SU-DHL-6 (cell line): ENCODE measurements at regions not wholly inside any gene's neighbourhood (a gene's known extent, or its start where the extent isn't known, plus 50 kb on each side); places are given as distances from the start of the nearest gene placed in this dataset.
"Not testable (repeated sequence)": the region's sequence is repeated elsewhere in the genome, so short reads cannot be mapped to it uniquely, and the experiment has no call there.

Experiments
- H2AFZ ChIP-seq: fragments of 200-600 bp; sonication (generic); 2 replicates; pipeline ENCODE4 v1.6.1; 2014; ENCODE audit warnings: low read depth, mild to moderate bottlenecking, moderate library complexity, mixed read lengths, antibody characterized with exemption, low read length; ENCODE audit not compliant: severe bottlenecking
- H3F3A ChIP-seq: fragments of 200-600 bp; shearing (Covaris generic); 2 replicates; pipeline ENCODE4 v1.6.0; 2016; ENCODE audit warnings: antibody characterized with exemption, mild to moderate bottlenecking; ENCODE audit not compliant: insufficient read depth
- H3K27ac ChIP-seq: fragments of 200-600 bp; sonication (generic); 2 replicates; pipeline ENCODE4 v1.5.1; 2016; ENCODE audit warnings: low read depth, mild to moderate bottlenecking, low read length, moderate library complexity, mixed read lengths
- H3K27me3 ChIP-seq: fragments of 200-600 bp; sonication (generic), shearing (Covaris generic); 2 replicates; pipeline ENCODE4 v1.6.0; 2014; ENCODE audit warnings: mild to moderate bottlenecking, low read length
- H3K36me3 ChIP-seq: fragments of 200-600 bp; sonication (generic); 2 replicates; pipeline ENCODE4 v1.6.1; 2014; ENCODE audit warnings: mild to moderate bottlenecking, low read length, mixed read lengths
- H3K4me2 ChIP-seq: fragments of 300-600, 200-600 bp; shearing (Covaris generic), sonication (generic); 2 replicates; pipeline ENCODE4 v1.6.0; 2014; ENCODE audit warnings: low read length, low read depth, mild to moderate bottlenecking; ENCODE audit not compliant: poor library complexity, severe bottlenecking
- H3K4me3 ChIP-seq: fragments of 200-600 bp; sonication (generic); 2 replicates; pipeline ENCODE4 v1.5.1; 2014; ENCODE audit warnings: antibody characterized with exemption, low read length, mild to moderate bottlenecking, mixed read lengths; ENCODE audit not compliant: insufficient read depth, poor library complexity, severe bottlenecking
- H3K79me2 ChIP-seq: fragments of 200-600 bp; sonication (generic); 2 replicates; pipeline ENCODE4 v1.6.1; 2014; ENCODE audit warnings: mild to moderate bottlenecking, low read length, moderate library complexity; ENCODE audit not compliant: insufficient read depth
- H3K9ac ChIP-seq: fragments of 200-600 bp; sonication (generic); 2 replicates; pipeline ENCODE4 v1.7.0; 2014; ENCODE audit warnings: mild to moderate bottlenecking, low read length
- H3K9me2 ChIP-seq: fragments of 200-600 bp; sonication (generic); replicated peaks from 2 replicates; pipeline ENCODE4 v1.6.1; 2014; ENCODE audit warnings: low read length; ENCODE audit not compliant: insufficient read depth
- H3K9me3 ChIP-seq: fragments of 200-600 bp; sonication (generic); 2 replicates; pipeline ENCODE4 v1.6.1; 2014; ENCODE audit warnings: low read length, mixed read lengths; ENCODE audit not compliant: insufficient read depth
- H4K20me1 ChIP-seq: fragments of 200-600 bp; sonication (generic); 2 replicates; pipeline ENCODE4 v1.6.1; 2014; ENCODE audit warnings: low read depth, mild to moderate bottlenecking, antibody characterized with exemption, low read length, moderate library complexity, mixed read lengths
- CTCF ChIP-seq: fragments of 200-600 bp; sonication (generic); IDR thresholded peaks from one replicate; pipeline ENCODE4 v1.5.1; 2017; ENCODE audit warnings: antibody characterized with exemption, mild to moderate bottlenecking, low read length, moderate library complexity; ENCODE audit not compliant: insufficient read depth, poor library complexity, severe bottlenecking
- EZH2phosphoT487 ChIP-seq: fragments of 200-600 bp; sonication (generic), shearing (Covaris generic); conservative IDR thresholded peaks from 2 replicates; pipeline ENCODE4 v1.6.1; 2018; ENCODE audit warnings: mild to moderate bottlenecking, antibody characterized with exemption, low read length, moderate library complexity, mixed read lengths

GRCh38 chr10:129058664-129059155, 408.3 kb upstream of the MGMT start:
- Histone ChIP-seq H3K9me3 (no peaks in the 10 kb centered on the region), H3K4me3 (no peak overlapping the region), H3K9ac (no peak overlapping the region), H3K4me2 (no peak overlapping the region), H4K20me1 (no peaks in the 10 kb centered on the region), H3K27ac (no peak overlapping the region), H3K79me2 (no peaks in the 10 kb centered on the region), H3K9me2 (no peaks in the 10 kb centered on the region), H3F3A (no peaks in the 10 kb centered on the region), H3K27me3 (no peaks in the 10 kb centered on the region), H3K36me3 (no peaks in the 10 kb centered on the region), H2AFZ (no peak overlapping the region)
- TF ChIP-seq CTCF (no peak), EZH2phosphoT487 (no peak)

- H3K4me2 ChIP-seq = no peak overlapping the region
- no peak for TF ChIP-seq EZH2phosphoT487
- no peak for TF ChIP-seq CTCF
- no peak overlapping the region for H2AFZ ChIP-seq
- no peaks in the 10 kb centered on the region for H3K79me2 ChIP-seq
- H3K9me3 ChIP-seq = no peaks in the 10 kb centered on the region
- no peak overlapping the region for H3K9ac ChIP-seq
- H3K27me3 ChIP-seq = no peaks in the 10 kb centered on the region
- H3K4me3 ChIP-seq = no peak overlapping the region
- H3K27ac ChIP-seq = no peak overlapping the region
- no peaks in the 10 kb centered on the region for H3K9me2 ChIP-seq
- no peaks in the 10 kb centered on the region for H3K36me3 ChIP-seq
- H3F3A ChIP-seq = no peaks in the 10 kb centered on the region
- no peaks in the 10 kb centered on the region for H4K20me1 ChIP-seq
Measured at GRCh38 chr10:129059977-129060376, 407.1 kb upstream of the MGMT start.

GRCh38 chr10:129063212-129063611, 403.8 kb upstream of the MGMT start:
- H2AFZ ChIP-seq = no peak overlapping the region
- no peak overlapping the region for H3K4me3 ChIP-seq
- no peak overlapping the region for H3K9ac ChIP-seq
- H3K36me3 ChIP-seq = no peaks in the 10 kb centered on the region
- TF ChIP-seq CTCF = no peak
- TF ChIP-seq EZH2phosphoT487 = no peak
- H3K9me2 ChIP-seq = no peaks in the 10 kb centered on the region
- no peaks in the 10 kb centered on the region for H4K20me1 ChIP-seq
- H3K79me2 ChIP-seq = no peaks in the 10 kb centered on the region
- no peak overlapping the region for H3K4me2 ChIP-seq
- H3F3A ChIP-seq = no peaks in the 10 kb centered on the region
- no peak overlapping the region for H3K27ac ChIP-seq
- no peaks in the 10 kb centered on the region for H3K9me3 ChIP-seq
- no peaks in the 10 kb centered on the region for H3K27me3 ChIP-seq

- Histone ChIP-seq H3K9ac (no peak overlapping the region), H4K20me1 (no peaks in the 10 kb centered on the region), H3F3A (no peaks in the 10 kb centered on the region), H3K27ac (no peak overlapping the region), H3K27me3 (no peaks in the 10 kb centered on the region), H3K4me3 (no peak overlapping the region), H3K9me3 (no peaks in the 10 kb centered on the region), H3K4me2 (no peak overlapping the region), H2AFZ (no peak overlapping the region), H3K79me2 (no peaks in the 10 kb centered on the region), H3K9me2 (no peaks in the 10 kb centered on the region), H3K36me3 (no peaks in the 10 kb centered on the region)
- TF ChIP-seq EZH2phosphoT487 (no peak), CTCF (no peak)
Measured at GRCh38 chr10:129063877-129064276, 403.2 kb upstream of the MGMT start.

GRCh38 chr10:129066529-129066928, 400.5 kb upstream of the MGMT start:
- H3K4me3 ChIP-seq, H3K4me2 ChIP-seq, H4K20me1 ChIP-seq, H3K79me2 ChIP-seq, H3K9me3 ChIP-seq, H3F3A ChIP-seq, H3K27ac ChIP-seq, H3K9me2 ChIP-seq, H3K36me3 ChIP-seq, H3K27me3 ChIP-seq, H3K9ac ChIP-seq, H2AFZ ChIP-seq: not testable (repeated sequence)
